Nephron progenitor cell (in vitro differentiated cells): ENCODE measurements at regions not wholly inside any gene's neighbourhood (a gene's known extent, or its start where the extent isn't known, plus 50 kb on each side); places are given as distances from the start of the nearest gene placed in this dataset.
A peak's percentile ranks its signal among the peaks of the same experiment; 100 is the strongest.

Experiments
- DNase-seq: peaks from one replicate; pipeline ENCODE4 v3.0.0; 2021
- H3K27ac Mint-ChIP-seq: 2 replicates; pipeline ENCODE4 v1.8.0; 2021; ENCODE audit warnings: mild to moderate bottlenecking, moderate library complexity, mixed read lengths
- H3K27me3 Mint-ChIP-seq: 2 replicates; pipeline ENCODE4 v1.8.0; 2021; ENCODE audit warnings: mild to moderate bottlenecking, low read depth, mixed read lengths; ENCODE audit not compliant: poor library complexity
- H3K36me3 Mint-ChIP-seq: 2 replicates; pipeline ENCODE4 v1.8.0; 2021; ENCODE audit warnings: low read depth, mixed read lengths
- H3K4me1 Mint-ChIP-seq: 2 replicates; pipeline ENCODE4 v1.8.0; 2021; ENCODE audit warnings: mixed read lengths
- H3K4me3 Mint-ChIP-seq: 2 replicates; pipeline ENCODE4 v1.8.0; 2021; ENCODE audit warnings: mild to moderate bottlenecking, moderate library complexity, mixed read lengths
- H3K9me3 Mint-ChIP-seq: 2 replicates; pipeline ENCODE4 v1.8.0; 2021; ENCODE audit warnings: mild to moderate bottlenecking, moderate library complexity, mixed read lengths
- TF ChIP-seq, protein P1 (sequence below): fragments of 200-600 bp; sonication (generic); IDR thresholded peaks from 2 replicates; pipeline ENCODE4 v1.5.0; 2021; ENCODE audit warnings: antibody characterized with exemption

DNA sequence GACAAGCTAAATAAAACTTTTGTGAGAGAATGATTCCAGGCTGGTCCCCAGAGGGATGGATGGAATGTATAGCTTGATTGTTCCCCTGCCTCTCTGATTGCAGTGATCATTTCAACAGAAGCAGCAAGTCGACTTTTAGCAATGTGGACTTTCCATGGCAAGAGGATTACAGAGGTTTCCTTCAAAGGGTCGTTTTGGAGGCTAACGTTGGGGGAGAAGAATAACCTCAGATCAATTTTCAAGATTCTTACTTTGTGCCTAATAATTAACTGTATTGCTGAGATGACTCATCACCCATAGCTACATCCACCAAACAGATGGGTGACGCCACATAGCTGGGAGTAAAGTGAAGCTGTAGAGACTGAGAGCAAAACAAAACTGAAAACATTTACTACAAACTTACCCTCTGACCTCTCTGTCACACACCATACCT, 79.9 kb downstream of the GTPBP8 start:
- Mint-ChIP-seq H3K9me3 (peaks cover 37% of the 10 kb centered on the region), H3K4me1 (peaks cover 21% of the 10 kb centered on the region), H3K27ac (peak overlapping the region; percentile 8), H3K36me3 (peaks cover 42% of the 10 kb centered on the region), H3K27me3 (no peaks in the 10 kb centered on the region), H3K4me3 (no peak overlapping the region)
- DNase-seq, result no peak
- TF ChIP-seq, protein P1, sequence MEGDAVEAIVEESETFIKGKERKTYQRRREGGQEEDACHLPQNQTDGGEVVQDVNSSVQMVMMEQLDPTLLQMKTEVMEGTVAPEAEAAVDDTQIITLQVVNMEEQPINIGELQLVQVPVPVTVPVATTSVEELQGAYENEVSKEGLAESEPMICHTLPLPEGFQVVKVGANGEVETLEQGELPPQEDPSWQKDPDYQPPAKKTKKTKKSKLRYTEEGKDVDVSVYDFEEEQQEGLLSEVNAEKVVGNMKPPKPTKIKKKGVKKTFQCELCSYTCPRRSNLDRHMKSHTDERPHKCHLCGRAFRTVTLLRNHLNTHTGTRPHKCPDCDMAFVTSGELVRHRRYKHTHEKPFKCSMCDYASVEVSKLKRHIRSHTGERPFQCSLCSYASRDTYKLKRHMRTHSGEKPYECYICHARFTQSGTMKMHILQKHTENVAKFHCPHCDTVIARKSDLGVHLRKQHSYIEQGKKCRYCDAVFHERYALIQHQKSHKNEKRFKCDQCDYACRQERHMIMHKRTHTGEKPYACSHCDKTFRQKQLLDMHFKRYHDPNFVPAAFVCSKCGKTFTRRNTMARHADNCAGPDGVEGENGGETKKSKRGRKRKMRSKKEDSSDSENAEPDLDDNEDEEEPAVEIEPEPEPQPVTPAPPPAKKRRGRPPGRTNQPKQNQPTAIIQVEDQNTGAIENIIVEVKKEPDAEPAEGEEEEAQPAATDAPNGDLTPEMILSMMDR, result no peak

DNA sequence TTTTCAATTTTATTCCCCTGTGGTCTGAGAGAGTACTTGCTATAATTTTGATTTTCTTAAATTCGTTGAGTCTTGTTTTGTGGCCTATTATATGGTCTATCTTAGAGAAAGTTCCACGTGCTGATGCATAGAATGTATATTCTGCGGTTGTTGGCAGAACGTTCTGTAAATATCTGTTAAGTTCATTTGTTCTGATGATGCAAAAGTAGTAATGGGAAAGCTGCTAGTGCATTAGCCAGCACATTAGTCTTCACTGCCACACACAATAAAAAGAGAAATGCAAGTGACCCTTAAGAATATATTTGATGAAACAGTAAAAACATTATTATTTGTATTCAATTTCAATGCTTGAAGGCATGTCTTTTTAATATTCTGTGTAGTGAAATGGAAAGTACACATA, 84.8 kb downstream of the GTPBP8 start:
- TF ChIP-seq, protein P1, result no peak
- Mint-ChIP-seq H3K36me3 (peaks cover 12% of the 10 kb centered on the region), H3K27me3 (no peaks in the 10 kb centered on the region), H3K4me1 (peaks cover 30% of the 10 kb centered on the region), H3K4me3 (no peak overlapping the region), H3K9me3 (peaks cover 8% of the 10 kb centered on the region), H3K27ac (no peak overlapping the region)
- no peak for DNase-seq

DNA sequence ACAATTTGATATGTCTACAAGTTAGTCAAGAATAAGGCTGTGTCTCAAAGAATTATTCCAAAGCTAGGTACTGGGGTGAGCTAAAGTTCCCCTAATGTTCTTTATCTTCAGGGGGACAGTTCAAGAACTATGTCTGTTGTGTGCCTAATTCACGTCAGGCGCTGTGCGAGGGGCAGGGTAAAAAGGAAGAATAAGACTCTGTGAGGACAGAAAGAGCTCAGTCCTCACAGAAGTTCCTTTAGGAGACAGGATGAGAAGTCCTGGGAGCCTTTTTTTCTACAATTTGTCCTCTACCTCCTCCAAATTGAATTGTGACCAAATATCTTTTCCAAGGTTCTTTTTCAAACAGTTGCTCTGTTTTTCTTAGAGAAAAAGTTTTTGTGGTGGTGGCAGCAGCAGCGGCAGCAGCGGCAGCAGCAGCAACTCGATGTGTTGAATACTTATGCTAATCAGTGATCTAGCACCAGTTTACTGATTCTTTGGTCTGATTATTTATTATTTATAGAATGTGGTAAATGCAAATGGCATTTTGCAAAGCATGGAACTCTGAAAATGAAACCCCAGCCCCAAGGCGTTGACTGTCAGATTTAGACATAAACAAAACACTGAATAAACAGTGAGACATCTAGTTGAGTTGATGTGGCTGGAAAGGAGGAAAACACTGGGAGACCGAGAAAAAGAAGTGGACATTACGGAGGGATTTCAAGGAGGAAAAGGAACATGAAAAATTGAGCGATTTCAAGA, 88.6 kb downstream of the GTPBP8 start:
- Mint-ChIP-seq H3K27ac (peak overlapping the region; percentile 77), H3K36me3 (peaks cover 8% of the 10 kb centered on the region), H3K4me1 (peaks cover 13% of the 10 kb centered on the region), H3K4me3 (peak overlapping the region; percentile 63), H3K27me3 (no peaks in the 10 kb centered on the region), H3K9me3 (peaks cover under 1% of the 10 kb centered on the region)
- no peak for DNase-seq
- TF ChIP-seq, protein P1, result no peak

DNA sequence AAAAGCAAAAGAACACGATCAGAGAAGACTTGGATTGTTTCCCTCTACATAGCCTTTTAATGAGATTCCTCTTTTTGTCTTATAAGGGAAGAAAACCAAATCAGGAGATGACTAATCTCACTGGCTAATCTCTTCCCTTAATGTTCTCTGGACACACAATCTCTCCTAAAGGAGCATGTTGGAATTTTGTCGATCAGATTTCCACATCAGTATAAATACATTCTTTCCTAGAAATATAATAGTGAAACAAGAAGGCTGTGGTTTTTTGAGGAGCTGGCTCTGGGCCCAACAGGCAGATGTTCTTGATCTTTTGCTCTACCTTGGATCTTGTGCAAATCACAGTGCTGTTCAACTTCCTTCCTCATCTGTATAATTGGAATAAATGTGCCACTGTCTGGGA, 94.0 kb downstream of the GTPBP8 start:
- no peak for DNase-seq
- peak overlapping the region; percentile 47 for H3K27ac Mint-ChIP-seq
- TF ChIP-seq, protein P1, result no peak
- H3K4me1 Mint-ChIP-seq, result peaks cover 48% of the 10 kb centered on the region
- no peak overlapping the region for H3K4me3 Mint-ChIP-seq
- peaks cover 12% of the 10 kb centered on the region for H3K36me3 Mint-ChIP-seq
- H3K9me3 Mint-ChIP-seq, result no peaks in the 10 kb centered on the region
- peaks cover 5% of the 10 kb centered on the region for H3K27me3 Mint-ChIP-seq

DNA sequence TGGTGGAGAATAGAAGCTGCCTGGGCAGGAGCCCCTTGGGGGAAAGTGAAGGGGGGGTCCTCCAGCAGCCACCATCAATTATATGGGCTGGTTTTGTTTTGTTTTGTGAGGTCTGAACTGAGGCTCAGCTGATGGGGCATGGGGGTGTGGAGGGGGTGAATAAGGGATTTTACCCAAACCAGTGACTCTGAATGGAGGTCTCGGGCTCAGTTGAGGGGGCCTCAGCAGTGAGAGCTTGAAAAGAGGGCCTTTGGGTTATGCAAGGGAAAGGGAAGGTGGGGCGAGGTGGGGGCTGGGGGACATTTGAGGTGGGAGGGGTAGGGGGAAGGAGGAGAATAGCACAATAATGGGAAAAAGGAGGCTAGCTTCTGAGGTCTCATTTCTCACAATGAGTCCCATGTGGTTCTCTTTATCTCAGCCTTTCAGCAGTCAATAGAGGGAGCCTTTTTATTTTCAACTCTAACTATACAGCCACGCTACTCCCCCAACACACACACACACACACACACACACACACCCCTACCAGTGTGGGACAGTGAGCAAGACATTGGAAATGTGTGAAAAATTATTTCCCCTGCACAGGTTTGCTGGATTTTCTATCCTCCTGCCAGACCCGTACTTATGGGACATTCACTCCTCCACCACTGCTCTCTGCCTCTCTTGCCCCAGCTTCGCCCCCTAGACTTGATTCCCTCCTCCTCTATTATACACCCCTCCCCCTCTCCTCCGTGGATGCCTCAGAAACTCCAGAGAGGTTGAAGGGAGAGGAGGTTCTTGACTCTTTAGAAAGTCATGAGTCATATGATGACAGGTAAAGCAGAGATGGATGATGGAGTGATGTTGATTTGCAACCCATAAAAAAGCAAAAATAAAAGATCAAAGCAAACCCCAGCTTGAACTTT, 96.0 kb downstream of the GTPBP8 start:
- TF ChIP-seq, protein P1, result no peak
- Mint-ChIP-seq H3K36me3 (peaks cover 21% of the 10 kb centered on the region), H3K9me3 (no peaks in the 10 kb centered on the region), H3K27me3 (peaks cover 5% of the 10 kb centered on the region), H3K4me1 (peaks cover 57% of the 10 kb centered on the region), H3K4me3 (peak overlapping the region; percentile 26), H3K27ac (peak overlapping the region; percentile 96)
- no peak for DNase-seq
